ENCODE measurements at regions not wholly inside any gene's neighbourhood (a gene's known extent, or its start where the extent isn't known, plus 50 kb on each side); places are given as distances from the start of the nearest gene placed in this dataset.
A peak's percentile ranks its signal among the peaks of the same experiment; 100 is the strongest.
"Not testable (repeated sequence)": the region's sequence is repeated elsewhere in the genome, so short reads cannot be mapped to it uniquely, and the experiment has no call there.

DNA sequence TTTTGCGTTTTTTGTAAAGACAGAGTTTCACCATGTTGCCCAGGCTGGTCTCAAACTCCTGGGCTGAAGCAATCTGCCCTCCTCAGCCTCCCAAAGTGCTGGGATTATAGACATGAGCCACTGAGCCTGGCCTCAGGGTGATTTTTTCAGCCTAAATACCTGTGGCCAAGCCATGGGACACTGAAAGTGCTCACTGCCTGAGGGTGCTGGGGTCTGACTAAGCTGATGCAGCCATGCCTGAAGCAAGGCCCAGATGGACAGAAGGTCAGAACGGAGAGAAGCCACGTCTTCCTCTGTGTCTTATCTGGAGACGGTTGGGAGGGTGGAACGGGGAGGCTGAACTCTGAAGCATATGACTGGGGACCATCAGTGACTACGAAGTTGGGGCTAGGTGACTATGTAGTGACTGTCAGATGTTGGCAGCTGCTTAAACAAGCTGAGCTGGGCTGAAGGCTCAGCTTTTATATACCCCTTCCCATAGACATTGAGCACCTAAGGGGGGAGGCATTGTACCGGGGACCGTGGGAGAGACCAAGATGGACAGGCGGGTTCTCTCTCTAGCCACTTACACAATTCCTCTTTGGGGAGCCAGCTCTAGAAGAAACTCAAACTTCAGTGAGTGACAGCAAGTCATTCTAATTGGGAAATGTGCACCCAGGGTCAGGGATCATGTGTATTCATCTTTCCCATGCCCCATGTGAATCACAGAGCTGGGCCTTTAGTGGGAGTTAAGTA, 73.3 kb upstream of the HABP2 start:
- no peak overlapping the region for H3K27ac ChIP-seq
- DNase-seq (ENCODE audit: low read depth, low spot score), result no peak

GRCh38 chr10:113480081-113480360, 72.8 kb upstream of the HABP2 start:
- no peak overlapping the region for H3K27ac ChIP-seq
- DNase-seq (ENCODE audit: low read depth, low spot score), result no peak

GRCh38 chr10:113480851-113481502, 71.9 kb upstream of the HABP2 start:
- H3K27ac ChIP-seq, result peak overlapping the region; percentile 25
- peak; percentile 77 for DNase-seq (ENCODE audit: low read depth, low spot score)

DNA sequence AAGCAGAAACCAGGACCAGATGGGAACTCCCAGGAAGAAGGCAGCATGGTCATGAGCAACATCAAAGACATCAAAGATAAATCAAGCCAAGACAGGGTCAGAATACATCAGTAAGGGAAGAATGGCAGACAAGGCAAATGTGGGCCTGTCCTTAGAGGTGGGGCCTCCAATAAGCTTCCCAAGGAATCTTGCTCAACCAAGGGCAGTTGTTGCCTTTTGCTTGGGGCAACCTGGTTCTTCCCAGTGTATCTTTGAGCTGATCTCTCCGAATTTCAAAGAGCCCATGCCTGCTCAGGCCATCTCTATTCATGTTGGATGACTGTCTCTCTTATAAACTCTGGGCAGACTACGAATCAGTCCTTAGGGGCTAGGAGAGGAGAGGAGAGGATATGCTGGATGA, 68.4 kb upstream of the HABP2 start:
- H3K27ac ChIP-seq, result no peak overlapping the region
- no peak for DNase-seq (ENCODE audit: low read depth, low spot score)

- DNase-seq (ENCODE audit: low read depth, low spot score), result no peak
- no peak overlapping the region for H3K27ac ChIP-seq
Observed at GRCh38 chr10:113485736-113486135, 67.1 kb upstream of the HABP2 start.

- no peak for DNase-seq (ENCODE audit: low read depth, low spot score)
- H3K27ac ChIP-seq, result peak overlapping the region; percentile 47
Observed at GRCh38 chr10:113486531-113486930, 66.3 kb upstream of the HABP2 start.

- peak overlapping the region; percentile 47 for H3K27ac ChIP-seq
- no peak for DNase-seq (ENCODE audit: low read depth, low spot score)
Observed at GRCh38 chr10:113487154-113487553, 65.7 kb upstream of the HABP2 start.

DNA sequence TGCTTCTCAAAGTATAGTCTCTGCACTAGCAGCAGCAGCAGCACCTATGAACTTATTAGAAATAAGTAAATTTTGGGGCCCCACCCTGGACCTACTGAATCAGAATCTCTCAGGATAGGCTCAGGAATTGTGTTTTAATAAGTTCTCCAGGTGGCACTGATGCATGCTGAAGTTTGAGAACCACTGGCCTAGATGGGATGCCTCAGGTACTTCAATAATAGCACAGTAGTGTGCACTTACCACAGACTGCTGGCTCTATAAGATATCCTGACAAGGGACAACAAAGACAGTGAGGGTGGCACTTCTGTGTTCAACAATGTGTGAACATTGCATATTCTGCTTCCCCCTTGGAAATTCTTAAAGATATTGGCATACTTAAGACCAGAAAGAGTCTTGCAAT, 64.7 kb upstream of the HABP2 start:
- no peak overlapping the region for H3K27ac ChIP-seq
- DNase-seq (ENCODE audit: low read depth, low spot score), result no peak

DNA sequence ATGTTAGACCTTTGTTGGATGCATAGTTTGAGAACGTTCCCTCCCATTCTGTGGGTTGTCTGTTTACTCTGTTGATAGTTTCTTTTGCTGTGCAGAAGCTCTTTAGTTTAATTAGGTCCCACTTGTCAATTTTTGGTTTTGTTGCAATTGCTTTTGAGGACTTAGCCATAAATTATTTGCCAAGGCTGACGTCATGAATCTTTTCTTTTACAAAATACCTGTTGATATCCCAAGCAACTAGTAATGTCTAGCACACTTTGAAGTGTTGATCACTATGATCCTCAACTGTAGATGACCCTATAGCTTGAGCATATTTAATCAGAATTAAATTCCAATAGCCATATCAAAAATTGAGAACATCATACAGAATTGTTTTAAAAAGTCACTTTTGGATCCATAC, 63.3 kb upstream of the HABP2 start:
- H3K27ac ChIP-seq; DNase-seq (ENCODE audit: low read depth, low spot score): not testable (repeated sequence)

DNA sequence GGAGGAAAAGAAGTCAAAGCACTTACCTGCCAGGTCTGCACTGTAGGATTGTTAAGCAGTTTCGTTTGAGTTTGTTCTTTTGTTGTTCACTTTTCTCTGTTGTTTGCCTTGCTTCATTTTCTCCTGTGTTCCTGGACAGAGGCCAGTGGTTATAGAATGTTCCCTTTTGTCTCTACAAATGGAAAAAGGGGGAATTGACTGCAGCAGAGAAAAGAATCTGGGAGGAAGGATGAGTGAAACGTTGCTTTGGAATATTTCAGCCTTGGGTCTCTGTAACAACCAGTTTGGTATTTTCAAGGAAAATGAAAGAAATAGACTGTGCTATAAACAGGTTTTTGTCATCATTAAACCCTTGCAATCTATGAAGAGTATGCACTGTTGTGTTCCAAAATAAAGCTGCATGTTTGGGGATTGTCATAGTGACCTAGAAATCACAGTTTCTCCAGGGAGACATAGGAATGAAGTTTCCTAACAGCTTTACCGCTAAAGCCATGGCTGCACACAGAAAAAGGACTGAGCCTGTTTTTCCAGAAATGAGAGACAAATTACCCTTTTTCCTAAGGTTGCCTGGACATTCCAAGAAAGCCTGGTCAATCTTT, 60.8 kb upstream of the HABP2 start:
- DNase-seq (ENCODE audit: low read depth, low spot score), result no peak
- no peak overlapping the region for H3K27ac ChIP-seq

DNA sequence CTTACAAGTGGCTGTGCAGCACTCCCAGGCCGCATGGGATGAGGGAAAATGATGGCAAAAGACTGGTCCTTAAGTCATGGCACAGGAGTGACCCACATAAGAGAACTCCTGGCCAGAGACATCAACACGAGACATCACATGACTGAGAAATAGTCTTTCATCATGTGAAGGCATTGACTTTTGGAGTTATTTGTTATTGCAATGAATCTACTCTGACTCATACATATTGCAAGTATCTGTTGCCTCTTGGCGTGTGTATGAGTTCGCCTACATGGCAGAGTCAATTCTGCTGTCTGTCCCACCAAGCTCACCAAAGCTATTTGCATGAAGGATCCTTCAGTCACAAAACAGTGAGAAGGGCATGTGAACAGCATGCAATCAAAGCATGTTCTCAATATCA, 59.7 kb upstream of the HABP2 start:
- peak; percentile 52 for DNase-seq (ENCODE audit: low read depth, low spot score)
- H3K27ac ChIP-seq, result peak overlapping the region; percentile 74

DNA sequence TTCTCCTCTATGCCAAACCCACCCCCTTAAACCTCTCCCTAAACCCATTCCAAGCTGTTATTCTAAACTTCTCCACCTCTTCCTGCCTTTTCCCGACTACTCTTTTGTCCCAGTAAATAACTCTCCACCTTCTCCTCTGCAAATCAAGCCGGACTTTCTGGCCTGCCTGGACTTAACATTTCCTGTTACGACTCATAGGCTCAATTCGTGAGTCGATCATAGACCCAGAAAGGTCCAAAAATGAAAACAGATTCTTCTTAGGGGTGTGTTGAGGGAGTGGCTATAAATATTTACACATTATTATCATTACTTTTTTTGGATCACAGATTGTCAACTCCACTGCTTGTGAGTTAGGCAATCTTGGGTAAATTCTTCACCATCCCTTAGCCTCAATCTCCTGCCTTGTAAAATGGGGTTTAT, 59.0 kb upstream of the HABP2 start:
- peak overlapping the region; percentile 74 for H3K27ac ChIP-seq
- DNase-seq (ENCODE audit: low read depth, low spot score), result peak; percentile 55

DNA sequence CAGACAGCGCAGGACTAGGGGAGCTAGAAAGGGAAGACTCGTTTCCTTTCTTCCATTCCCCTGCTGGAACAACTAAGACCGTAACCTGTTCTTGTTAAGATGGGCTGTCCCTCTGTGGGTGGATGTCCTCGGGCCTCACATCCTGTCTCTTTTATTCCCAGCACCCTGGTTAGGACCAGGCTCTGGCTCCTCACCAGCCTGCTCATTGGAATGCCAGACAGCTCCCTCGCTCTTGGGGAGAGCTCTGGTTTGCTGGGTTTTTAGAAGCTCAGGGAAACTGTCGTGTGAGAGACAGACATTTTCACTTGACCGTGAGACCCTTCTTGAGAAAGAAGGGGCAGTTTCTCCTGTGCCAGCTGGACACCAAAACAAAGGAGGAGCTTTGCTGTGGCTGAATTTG, 58.1 kb upstream of the HABP2 start:
- no peak for DNase-seq (ENCODE audit: low read depth, low spot score)
- H3K27ac ChIP-seq, result peak overlapping the region; percentile 74

DNA sequence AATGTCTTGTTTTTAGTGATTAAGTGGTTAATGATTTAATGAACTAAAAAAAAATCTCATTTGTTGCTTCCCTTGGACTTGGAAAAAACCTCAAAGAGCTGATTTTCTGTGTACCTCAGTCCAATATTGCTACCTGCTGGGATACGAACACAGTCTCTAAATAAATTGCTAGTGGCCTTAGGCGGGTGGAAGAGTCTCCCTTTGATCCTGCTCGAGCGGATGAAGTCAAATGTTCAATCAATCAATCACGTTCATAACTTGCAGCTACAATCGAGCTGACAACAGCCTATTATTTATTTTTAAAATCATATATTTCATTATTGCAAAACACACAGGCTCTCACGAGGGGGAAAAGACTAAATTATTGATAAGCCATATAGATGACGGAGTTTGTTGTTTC, 57.3 kb upstream of the HABP2 start:
- H3K27ac ChIP-seq, result no peak overlapping the region
- no peak for DNase-seq (ENCODE audit: low read depth, low spot score)

DNA sequence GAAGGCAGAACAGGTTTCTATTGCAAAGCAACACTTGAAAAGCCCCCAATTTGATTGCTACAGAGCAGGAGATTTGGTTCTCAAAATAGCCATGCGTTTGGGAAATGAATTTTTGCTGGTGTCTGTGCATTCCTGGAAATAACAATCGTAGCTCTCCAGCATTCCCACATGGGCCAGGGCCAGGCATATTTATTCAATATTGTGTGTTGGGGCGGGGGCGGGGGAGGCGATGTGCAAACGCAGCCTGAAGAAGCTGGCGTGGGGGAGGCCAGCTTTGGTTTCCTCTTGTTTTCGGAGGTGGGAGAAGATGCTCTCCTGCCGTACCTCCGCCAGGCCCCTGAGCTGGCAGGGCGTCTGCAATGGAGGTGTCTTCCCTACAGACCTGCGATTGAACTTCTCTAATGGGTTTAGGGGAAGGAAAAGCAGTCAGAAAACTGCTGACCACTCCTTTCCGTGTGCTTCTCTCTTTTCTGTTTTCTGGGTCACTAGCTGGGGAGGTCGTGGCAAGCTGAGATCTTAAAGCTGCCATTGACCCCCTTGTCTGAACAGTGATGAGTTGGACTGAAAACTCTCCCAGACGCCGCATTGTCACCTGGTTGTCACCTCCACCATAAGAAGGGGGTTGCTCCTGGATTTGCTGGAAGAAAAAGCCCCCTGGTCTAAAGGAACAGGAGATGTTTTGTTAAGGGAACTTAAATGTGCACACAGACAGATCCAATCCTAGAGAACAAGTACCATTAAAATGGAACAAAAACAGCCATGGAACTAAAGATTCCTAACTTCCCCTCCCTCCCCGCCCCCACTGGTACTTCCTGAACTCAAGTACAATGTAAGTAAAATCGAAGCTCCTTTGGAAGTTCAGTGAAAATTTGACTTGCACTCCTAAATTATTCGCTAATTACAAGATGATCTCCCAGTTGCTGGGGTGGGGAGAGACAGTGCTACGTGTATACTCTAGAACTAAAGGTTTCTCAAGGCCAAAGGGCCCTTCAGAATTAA, 56.4 kb upstream of the HABP2 start:
- H3K27ac ChIP-seq, result no peak overlapping the region

GRCh38 chr10:113497198-113497597, 55.7 kb upstream of the HABP2 start:
- H3K27ac ChIP-seq, result no peak overlapping the region
- no peak for DNase-seq (ENCODE audit: low read depth, low spot score)

More for the DNA sequence above, 56.4 kb upstream of the HABP2 start:
- DNase-seq (ENCODE audit: low read depth, low spot score), result no peak

DNA sequence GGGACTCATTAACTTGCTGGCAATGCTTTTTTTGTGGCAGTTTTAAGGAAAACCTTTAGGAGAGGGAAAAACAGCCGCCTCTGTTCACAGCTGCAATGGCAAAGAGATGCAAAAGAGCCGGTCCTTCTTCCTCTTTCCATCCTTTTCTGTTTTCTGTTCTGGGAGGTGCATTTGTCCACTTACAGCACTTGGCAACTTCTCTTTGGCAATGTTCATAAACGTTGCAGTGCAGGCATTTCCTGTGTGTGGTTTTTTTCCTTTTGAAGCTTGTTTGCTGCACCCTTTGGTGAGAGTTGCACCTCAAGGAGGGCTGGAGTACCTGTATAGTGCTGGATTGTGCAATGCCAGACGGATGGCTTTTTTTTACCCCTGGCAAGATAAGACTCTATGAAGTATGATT, 53.9 kb upstream of the HABP2 start:
- H3K27ac ChIP-seq, result no peak overlapping the region
- no peak for DNase-seq (ENCODE audit: low read depth, low spot score)

GRCh38 chr10:113499806-113500205, 53.0 kb upstream of the HABP2 start:
- no peak overlapping the region for H3K27ac ChIP-seq
- DNase-seq (ENCODE audit: low read depth, low spot score), result no peak

DNA sequence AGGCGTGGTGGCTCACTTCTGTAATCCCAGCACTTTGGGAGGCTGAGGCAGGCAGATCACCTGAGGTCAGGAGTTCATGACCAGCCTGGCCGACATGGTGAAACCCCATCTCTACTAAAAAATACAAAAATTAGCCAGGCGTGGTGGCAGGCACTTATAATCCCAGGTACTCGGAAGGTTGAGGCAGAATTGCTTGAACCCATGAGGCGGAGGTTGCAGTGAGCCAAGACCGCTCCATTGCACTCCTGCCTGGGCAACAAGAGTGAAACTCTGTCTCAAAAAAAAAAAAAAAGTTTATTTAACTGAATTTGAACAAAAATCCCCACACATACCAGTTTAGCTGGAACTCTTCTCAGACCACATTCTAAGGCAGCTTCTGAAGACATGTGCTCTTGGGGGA, 51.8 kb upstream of the HABP2 start:
- H3K27ac ChIP-seq; DNase-seq (ENCODE audit: low read depth, low spot score): not testable (repeated sequence)
